Activated CD4-positive, alpha-beta T cell treated with anti-CD3 and anti-CD28 coated beads, Interleukin-2, amount 50 U/mL, for 1 hour (primary cell): ENCODE measurements at regions not wholly inside any gene's neighbourhood (a gene's known extent, or its start where the extent isn't known, plus 50 kb on each side); places are given as distances from the start of the nearest gene placed in this dataset.
"Not testable (repeated sequence)": the region's sequence is repeated elsewhere in the genome, so short reads cannot be mapped to it uniquely, and the experiment has no call there.

Source experiments
- DNase-seq: peaks from one replicate; pipeline ENCODE4 v3.0.0-alpha.2; 2020

DNA sequence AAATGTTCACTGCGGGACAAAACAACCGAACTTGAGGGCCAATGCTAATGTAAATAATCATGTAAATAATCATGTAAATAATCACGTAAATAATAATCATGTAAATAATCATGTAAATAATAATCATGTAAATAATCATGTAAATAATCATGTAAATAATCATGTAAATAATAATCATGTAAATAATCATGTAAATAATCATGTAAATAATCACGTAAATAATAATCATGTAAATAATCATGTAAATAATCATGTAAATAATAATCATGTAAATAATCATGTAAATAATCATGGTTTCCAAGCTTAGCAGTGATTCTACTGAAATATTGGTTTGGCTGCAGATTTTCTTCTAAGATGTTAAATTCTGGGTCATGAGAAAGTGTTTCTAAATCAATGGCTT lies 507.1 kb downstream of the ZNF516 start:
- DNase-seq: not testable (repeated sequence)

DNA sequence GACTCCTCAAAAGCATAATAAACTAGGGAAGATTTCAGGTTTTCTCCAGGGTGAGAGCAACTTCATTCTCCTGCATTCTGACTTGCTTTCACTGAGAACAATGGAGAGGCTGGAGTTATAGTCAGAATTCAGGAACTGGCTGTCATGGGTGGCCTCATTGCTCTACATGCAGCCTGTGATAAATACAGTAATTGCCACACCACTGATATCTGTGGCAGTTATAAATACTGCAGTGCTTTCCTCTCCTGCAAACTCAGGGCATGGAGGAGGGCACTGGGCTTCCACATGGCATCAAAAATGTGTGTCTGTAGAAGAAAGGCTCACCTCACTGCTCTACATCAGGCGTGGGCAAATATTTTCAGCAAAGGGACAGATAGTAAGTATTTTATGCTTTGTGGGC lies 510.2 kb downstream of the ZNF516 start:
- no peak for DNase-seq

DNA sequence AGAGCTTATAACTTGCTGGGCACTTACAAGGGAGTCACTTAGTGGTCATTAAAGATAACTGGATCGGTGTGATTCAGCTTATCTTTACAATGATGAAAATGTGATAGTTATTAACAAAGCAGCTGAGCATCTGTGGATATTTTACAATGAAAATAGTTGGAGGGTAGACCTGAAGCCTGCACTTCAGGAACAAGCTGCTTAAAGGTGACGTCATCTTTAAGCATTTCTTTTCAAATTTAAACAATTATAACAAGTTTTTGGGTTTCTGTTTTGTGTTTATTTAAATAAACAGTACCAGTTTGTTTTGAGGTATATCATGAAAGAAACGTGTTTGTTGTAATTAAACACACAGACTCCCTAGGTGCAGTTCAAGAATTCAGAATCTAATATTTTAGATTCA lies 513.9 kb downstream of the ZNF516 start:
- no peak for DNase-seq

DNA sequence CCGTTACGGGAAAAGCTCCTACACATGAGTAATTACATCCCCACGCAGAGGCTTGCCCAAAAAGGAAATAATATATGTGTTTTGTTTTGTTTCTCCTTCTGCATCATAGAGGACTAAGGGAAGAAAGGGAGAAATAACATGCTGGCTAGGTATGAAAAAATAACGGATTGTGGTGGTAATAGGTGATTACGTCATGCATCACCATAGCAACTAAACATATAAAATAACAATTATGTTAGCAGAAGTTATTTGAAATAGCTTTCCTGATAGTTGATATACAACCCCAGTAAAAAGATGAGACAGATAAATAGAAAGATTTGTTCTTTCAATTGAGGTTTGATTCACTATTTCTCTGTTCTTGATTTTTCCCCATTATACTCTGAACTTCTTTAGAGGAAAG lies 518.0 kb downstream of the ZNF516 start:
- DNase-seq: no peak

DNA sequence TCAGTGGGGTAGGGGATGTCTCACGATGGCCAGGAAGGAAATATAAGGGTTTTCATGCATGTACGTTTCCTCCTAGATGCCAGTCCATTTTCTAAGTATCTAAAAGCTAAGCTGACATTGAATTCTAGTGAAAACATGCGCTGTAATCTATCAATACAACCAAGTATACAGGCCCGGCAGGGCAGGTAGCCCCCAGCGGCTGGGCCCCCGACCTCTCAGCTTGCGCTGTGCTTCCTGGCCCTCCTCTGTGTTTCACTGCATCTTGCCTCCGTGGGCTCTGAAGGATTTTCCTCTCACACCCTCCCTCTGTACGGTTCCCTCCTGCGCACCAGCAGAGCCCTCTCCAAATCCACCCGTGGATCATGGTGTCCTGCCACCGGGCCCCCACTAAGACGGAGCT lies 524.8 kb downstream of the ZNF516 start:
- DNase-seq: no peak

DNA sequence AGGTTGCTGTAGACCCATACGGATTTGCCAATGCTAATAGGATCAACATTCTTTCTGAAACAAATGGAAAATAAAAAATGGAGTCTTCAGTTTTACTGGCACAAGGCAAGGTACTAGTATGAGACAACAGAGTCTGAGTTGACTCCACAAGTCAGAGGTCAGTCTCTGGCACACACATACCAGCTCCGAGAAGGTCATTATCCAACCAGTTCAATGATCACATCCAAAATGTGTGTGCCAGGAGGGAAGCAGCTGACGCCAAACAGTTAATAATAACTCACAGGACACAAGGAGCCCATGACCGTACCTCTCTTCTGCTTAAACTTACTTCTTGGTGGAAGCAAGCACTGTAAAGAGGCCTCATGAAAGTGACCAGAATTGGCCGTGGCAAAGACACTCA lies 528.6 kb downstream of the ZNF516 start:
- no peak for DNase-seq

DNA sequence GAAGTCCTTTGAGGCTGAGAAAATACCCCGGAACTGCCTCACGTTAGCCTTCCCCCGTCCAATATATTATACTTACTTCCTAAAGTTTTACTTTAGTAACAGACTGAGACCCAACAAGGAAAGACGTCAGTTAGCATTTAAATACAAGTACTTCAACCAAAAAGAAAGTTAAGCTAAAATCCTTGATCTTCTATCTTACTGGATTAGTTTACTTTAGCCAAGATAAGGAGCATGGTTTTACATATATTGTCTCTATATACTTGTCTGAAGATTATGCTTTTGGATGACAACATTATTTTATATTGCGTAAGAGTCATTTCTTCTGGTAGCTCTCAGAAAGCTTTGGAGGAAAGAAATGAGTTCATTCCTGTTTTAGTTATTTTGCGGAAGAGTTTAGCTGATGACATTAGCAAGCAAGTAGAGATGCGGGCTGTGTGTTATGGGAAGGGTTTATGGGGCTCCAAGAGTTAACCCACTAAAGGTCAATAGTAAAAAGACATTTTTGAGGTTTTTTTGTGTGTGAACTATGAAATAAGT lies 532.9 kb downstream of the ZNF516 start:
- no peak for DNase-seq

DNA sequence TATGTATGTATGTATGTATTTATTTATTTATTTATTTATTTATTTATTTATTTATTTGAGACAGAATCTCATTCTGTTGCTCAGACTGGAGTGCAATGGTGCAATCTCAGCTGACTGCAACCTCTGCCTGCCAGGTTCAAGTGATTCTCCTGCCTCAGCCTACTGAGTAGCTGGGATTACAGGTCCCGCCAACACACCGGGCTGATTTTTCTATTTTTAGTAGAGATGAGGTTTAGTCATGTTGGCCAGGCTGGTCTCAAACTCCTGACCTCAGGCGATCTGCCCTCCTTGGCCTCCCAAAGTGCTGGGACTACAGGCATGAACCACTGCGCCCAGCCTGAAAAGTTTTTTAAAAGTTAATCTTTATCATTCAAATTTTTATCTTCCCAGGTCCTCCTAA lies 532.9 kb upstream of the SMIM21 start:
- DNase-seq: not testable (repeated sequence)

DNA sequence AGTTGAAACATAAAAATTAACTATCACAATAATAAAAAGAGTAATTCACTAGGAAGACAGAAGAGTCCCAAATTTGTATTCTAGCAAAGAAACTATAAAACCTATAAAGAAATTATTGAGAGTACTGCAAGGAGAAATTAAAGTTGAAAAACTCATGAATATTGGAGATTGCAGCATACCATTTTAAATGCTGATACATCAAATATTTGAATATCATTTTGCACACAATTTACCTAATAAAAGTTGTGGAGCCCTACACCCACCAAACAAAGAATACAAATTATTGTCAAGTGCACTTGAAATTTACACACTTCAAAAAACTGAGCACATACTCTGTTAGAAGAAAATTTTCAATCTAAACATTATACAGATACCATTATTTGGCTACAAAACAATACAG lies 531.6 kb upstream of the SMIM21 start:
- DNase-seq: no peak

DNA sequence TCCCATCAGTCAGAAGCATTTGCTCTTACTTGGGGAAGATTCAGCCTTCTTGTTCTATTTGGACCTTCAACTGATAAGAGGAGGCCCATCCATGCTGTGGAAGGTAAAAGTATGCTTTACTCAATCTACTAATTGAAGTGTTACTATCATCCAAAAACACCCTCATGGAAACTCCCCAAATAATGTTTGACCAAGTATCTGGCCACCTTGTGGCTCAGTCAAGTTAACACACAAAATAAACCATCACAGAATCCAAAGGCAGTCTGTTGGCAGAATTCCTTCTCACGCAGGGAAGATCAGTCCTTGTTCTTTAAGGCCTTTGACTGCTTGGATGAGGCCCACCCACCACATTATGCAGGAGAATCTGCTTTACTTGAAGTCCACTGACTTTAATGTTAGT lies 531.2 kb upstream of the SMIM21 start:
- no peak for DNase-seq

DNA sequence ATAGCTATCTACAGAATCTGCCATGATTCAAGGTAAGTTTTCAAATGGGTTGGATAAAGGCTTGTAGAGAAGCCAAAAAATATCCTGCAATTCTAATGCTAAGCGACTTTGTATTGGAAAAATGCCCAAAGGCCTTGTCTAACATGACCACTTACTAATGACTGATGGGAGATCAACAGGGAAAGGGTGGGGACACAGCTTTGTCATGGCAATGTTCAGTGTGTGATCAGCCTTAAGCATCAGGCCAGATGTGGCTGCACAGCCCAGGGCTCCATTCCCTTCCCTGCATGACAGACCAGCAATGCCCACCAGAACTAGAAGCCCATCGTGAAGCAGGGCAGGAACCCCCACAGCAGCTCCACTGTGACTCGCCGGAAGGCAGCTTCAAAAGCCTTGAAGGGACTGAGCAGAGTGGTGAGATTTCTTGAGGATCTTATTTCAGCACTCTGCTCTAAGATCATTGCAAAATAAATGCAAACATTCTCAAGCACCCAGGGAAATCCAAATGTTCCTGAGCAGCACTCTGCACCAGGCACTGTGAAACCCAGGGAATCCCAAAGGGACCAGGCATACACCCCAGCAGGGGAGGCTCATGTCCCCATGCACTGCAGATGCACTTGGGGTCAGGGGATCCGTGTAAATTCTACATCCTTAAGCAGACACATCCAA lies 517.9 kb upstream of the SMIM21 start:
- no peak for DNase-seq

DNA sequence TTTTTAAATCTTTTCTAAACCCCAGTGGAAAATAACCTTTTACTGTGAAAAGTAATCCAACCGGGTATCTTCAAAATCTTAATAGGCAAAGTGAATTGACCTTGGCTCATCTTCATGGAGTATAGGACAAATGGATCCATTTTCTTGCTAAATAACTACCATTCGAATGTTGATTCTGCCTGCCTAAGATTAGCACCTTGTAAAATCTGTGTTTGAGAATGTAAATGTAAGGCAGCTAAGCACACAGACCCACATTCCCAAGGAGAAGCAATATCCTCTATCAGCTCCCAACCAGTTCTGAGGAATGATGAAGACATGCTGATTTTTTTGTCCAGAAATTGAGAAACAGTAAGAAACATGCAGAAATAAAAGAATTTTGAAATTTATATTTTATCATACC lies 509.8 kb upstream of the SMIM21 start:
- no peak for DNase-seq

DNA sequence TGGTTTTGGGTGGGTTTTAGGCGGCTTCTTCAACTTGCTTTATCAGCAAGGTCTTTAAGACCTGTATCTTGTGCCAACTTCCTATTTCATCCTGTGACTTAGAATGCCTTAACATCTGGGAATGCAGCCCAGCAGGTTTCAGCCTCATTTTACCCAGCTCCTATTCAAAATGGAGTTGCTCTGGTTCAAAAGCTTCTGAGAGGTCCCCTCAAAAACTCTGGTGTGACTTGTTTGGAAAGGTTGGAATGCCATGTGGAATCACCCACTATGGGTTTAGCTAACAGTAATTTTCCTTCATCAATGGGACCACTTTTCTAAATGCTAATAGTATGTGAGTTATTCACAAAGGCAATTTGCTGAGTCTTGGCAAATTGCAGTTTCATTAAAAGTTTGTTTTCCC lies 509.4 kb upstream of the SMIM21 start:
- no peak for DNase-seq

DNA sequence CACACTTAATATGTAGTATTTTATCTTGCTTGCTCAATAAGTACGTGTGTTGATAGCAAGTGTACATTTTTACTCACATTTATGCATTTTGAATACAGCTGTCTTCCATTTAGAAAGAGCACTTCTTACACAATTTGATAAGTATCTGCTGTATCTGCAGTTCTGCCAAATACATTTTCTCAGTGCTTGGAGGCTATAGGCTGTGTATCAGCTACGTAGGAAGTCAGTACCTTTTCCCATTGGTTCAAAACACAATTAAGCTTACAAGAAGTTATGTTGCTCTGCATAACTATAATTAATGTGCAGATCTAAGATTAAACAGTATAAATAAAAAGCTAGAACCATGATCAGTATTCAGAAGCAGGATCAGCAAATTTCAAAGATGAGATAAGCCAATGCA lies 503.6 kb upstream of the SMIM21 start:
- DNase-seq: no peak

DNA sequence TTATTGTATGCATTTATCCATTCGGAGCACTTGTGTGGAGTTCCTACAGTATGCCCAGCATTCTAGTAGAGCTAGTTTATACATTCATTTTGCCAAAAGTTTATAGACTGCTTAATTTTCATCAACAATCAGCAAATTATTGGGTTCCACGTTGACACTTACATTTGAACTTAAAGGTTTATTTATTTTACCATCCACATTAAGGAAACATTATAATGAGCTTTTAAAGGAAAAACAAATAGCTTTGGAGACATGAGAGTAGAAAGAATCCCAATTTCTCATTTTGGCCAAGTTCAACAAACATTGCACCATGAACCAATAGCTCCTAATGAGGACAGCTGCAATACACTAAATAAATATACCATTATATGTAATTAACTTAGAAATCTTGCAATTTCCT lies 501.2 kb upstream of the SMIM21 start:
- DNase-seq: no peak

DNA sequence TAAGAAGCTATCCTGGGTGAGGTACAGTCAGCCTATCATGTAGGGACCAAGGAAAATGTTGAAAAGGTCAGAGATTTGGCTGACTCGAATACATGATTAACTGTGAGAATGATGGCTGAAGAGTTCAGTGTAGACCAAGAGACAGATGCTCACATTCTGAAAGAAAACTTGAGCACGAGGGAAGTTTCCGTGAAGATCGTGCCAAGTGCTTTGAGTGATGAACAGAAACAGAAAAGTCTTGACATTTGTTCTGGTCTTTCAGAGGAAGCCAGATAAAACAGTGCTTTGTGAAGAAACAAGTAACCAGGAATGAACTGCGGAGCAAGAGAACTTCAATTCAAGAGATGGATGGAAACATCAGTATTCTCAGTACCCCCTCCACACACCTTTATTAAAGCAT lies 500.3 kb upstream of the SMIM21 start:
- DNase-seq: no peak

DNA sequence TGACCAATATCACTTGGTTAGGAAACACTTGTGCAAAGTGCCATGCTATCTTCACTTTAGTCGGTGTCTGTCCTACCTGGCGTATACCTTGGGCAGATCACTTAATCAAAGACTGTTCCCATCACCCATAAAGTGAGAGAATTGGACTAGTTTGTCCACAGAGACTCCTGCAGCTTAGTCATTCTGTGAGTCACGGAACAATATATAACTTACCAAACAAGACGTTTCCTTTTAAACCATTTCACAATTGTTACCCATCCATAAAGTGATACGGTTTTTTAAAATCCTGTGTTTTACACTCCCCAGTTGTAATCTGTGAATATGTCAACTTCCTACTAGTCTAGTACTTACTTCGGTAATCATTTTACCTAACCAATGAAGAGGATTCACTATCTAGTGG lies 499.3 kb upstream of the SMIM21 start:
- DNase-seq: no peak

DNA sequence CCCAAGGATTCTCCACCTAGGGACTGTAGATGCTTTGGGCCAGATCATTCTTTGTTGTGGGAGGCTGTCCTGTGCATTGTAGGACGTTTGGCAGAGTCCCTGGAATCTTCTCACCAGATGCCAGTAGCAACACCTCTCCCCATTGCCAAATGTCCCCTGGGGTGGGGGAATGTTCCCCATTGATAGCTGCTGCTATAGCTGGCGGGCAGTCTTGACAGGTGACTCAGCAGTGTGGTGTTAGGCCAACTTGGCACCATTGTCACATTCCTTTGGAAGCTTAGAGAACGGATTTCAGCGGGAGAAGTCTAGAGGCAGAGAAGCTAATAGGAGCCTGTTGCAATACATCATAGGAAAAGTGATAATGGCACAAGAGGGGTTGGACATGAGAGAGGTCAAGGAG lies 495.7 kb upstream of the SMIM21 start:
- DNase-seq: no peak

DNA sequence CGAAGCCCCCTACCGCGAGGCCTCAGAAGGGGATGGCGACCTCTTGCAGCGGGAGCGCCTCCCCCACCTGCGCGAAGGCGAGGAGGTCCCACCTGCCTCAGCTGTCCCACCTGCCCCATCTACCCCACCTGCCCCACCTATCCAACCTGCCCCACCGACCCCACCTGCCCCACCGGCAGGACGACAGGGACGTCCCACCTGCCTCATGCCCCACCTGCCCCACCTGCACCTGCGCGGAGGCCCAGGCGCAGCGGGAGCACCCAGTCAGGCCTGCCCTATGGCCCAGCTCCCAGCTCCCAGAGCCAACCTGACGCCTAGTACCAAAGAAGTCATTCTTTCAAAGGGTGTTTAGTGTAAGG lies 489.1 kb upstream of the SMIM21 start:
- DNase-seq: no peak

DNA sequence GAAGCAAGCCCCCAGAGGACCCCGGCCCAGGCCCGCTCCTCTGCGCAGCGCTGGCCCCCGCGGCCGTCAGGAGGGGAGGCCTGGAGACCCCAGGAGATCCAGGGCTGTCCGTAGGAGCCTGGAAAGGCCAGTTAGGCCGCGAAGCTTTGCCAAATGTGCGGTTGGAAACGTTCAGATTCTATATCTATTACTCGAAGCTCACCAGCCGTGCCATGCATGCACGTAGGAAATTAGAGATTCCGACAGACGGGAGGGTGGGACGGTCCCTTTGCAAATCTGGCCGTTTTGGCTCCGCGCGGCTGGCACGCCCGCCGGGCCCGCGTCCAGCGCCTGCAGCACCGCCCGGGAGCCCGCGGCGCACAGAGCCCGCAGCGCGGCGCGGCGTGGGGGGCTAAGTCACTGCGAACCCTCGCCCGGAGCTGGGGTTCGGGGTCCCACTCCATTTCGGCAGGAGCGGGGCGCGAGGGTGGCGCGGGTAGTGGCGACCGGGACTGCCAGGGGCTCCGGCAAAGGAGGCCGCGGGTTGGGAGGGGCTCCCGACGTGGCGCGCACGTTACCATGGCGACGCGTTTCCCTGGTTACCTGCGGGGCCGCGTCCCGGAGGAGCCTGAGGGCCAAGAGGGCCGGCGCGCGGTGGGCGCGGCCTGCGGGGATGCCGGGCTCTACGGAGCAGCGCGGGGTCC lies 488.6 kb upstream of the SMIM21 start:
- no peak for DNase-seq

DNA sequence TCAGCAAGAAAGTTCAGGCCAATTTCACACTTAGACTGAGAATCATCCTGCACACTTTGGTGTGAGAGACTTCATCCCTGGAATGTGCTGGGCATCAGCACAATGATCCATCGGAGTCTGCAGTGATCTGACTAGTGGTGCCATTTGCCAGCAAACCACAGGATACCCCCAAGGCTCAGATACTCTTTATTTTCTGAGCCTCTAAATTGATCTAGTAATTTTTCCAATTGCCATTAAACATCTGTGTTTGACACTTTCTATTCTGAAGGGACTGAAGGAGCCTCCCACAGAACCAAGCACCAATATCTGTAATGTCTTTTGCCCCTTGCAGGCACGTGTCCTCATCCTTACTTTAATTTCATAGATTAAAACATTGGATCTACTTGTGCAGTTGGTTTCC lies 485.3 kb upstream of the SMIM21 start:
- DNase-seq: no peak

DNA sequence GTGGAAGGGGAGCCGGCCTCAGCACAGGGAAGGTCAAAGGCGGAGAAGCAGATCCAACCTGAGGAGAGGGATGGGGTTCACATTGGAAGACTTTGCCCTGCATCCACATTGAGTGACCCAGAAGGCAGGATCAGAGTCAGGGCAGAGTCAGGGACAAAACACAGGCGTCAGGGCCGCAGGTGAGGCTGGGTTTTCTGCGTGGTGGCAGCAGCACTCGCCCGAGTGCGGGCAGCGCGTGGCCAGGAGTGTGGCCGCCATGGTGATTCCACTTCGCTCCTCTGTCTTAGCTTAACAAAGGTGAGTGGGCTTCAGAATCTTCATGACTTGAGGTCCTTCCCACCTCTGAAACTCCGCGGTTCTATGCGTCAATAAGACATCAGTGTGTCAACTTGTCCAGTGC lies 476.9 kb upstream of the SMIM21 start:
- no peak for DNase-seq

DNA sequence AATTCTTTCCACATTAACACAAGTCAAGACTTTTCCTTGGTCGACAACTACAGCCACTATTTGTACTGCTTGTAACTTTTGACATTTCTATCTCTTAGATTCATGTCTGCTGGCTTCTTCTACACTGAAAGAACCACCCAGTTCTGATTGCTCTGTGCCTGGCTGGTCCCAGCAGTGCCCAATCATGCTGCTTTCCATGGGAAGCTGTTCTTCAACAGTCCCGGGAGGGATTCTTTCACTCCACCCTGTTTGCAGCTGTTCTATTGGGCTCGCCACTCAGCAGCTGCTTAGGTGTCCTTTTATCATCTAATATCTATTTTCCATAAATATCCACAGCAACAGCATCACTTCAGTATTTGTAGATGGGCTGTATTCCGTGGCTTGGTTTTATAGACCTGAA lies 471.1 kb upstream of the SMIM21 start:
- no peak for DNase-seq

DNA sequence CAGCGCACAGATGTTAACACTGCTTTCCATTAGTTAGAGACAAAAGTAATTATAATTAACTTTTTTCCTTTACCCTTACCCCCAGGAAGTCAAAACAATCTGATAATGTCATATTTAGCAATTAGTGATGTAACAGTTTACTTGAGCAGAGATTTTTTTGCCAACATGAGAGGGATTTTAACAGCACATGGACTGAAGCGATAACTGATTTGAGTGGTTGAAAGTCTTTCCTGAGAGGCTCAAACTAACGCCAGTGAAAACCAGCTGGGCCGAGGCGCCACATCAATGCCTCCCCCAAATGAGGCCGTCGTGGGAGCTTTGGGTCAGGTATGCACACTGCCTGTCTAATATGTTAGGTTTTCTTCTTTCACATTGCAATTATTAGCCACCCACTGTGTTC lies 469.9 kb upstream of the SMIM21 start:
- no peak for DNase-seq

DNA sequence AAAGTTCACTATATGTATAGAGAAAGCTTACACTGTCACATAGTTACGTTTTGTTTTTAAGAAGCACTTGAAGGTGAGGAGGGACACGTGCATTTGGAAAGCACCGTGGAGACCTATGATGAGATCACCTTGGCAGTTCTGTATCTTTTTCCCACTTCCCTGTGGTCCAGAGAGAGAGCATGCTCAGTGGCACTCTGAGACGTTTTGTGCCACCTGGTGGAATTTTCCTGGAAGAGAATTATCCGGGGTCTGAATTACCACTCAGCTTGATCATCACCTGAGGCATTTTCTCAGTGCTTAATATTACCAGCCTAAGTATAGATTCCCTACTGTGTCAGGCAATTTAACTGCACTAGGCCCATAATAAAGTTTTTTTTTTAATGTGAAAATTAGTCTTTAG lies 469.4 kb upstream of the SMIM21 start:
- no peak for DNase-seq
